H9 (cell line): ENCODE measurements at regions not wholly inside any gene's neighbourhood (a gene's known extent, or its start where the extent isn't known, plus 50 kb on each side); places are given as distances from the start of the nearest gene placed in this dataset.

ENCODE experiments used
- DNase-seq: peaks from one replicate; pipeline ENCODE4 v3.0.0-alpha.2; 2017
- H2AFZ ChIP-seq: one replicate; pipeline ENCODE4 v1.6.1; 2013; ENCODE audit warnings: mild to moderate bottlenecking, low read length, control low read depth, moderate library complexity
- H2AK5ac ChIP-seq: 2 replicates; pipeline ENCODE4 v1.6.1; 2013; ENCODE audit warnings: low read length, control low read depth, mixed read lengths; ENCODE audit not compliant: insufficient read length
- H2BK120ac ChIP-seq: one replicate; pipeline ENCODE4 v1.6.1; 2013; ENCODE audit warnings: low read depth, mild to moderate bottlenecking, low read length, control low read depth, inconsistent platforms; ENCODE audit not compliant: poor library complexity, severe bottlenecking
- H2BK12ac ChIP-seq: 2 replicates; pipeline ENCODE4 v1.6.1; 2013; ENCODE audit warnings: low read length, control low read depth, mixed read lengths, low read depth; ENCODE audit not compliant: insufficient read length
- H2BK15ac ChIP-seq: 2 replicates; pipeline ENCODE4 v1.6.1; 2013; ENCODE audit warnings: low read depth, low read length, control low read depth
- H2BK20ac ChIP-seq: one replicate; pipeline ENCODE4 v1.6.1; 2013; ENCODE audit warnings: low read depth, mild to moderate bottlenecking, low read length, control low read depth, inconsistent platforms; ENCODE audit not compliant: poor library complexity, severe bottlenecking
- H2BK5ac ChIP-seq: 2 replicates; pipeline ENCODE4 v1.6.1; 2013; ENCODE audit warnings: low read length, control low read depth, mixed read lengths; ENCODE audit not compliant: insufficient read length
- H3K14ac ChIP-seq: 2 replicates; pipeline ENCODE4 v1.6.1; 2013; ENCODE audit warnings: low read length, control low read depth; ENCODE audit not compliant: insufficient read depth
- H3K18ac ChIP-seq: 2 replicates; pipeline ENCODE4 v1.6.1; 2013; ENCODE audit warnings: low read depth, mild to moderate bottlenecking, mixed read lengths, low read length, control low read depth; ENCODE audit not compliant: insufficient read length
- H3K23ac ChIP-seq: 2 replicates; pipeline ENCODE4 v1.6.1; 2013; ENCODE audit warnings: low read length, control low read depth, mixed read lengths, low read depth; ENCODE audit not compliant: insufficient read length
- H3K23me2 ChIP-seq: 2 replicates; pipeline ENCODE4 v1.6.1; 2013; ENCODE audit warnings: low read depth, mild to moderate bottlenecking, mixed read lengths, low read length, control low read depth; ENCODE audit not compliant: insufficient read length, poor library complexity, severe bottlenecking
- H3K27ac ChIP-seq: 2 replicates; pipeline ENCODE4 v1.5.1; 2013; ENCODE audit warnings: low read length, control low read depth, mixed read lengths, low read depth; ENCODE audit not compliant: insufficient read length
- H3K27me3 ChIP-seq: 2 replicates; pipeline ENCODE4 v1.6.1; 2013; ENCODE audit warnings: low read length, control low read depth, inconsistent platforms; ENCODE audit not compliant: insufficient read depth
- H3K4ac ChIP-seq: 2 replicates; pipeline ENCODE4 v1.6.1; 2013; ENCODE audit warnings: low read depth, mild to moderate bottlenecking, control low read depth, inconsistent platforms, low read length, moderate library complexity
- H3K4me1 ChIP-seq: 2 replicates; pipeline ENCODE4 v1.6.1; 2013; ENCODE audit warnings: low read length, control low read depth, inconsistent platforms; ENCODE audit not compliant: insufficient read depth
- H3K4me2 ChIP-seq: 2 replicates; pipeline ENCODE4 v1.6.1; 2013; ENCODE audit warnings: low read length, control low read depth, mixed read lengths; ENCODE audit not compliant: insufficient read length, insufficient read depth
- H3K56ac ChIP-seq: 2 replicates; pipeline ENCODE4 v1.6.1; 2013; ENCODE audit warnings: low read depth, mild to moderate bottlenecking, mixed read lengths, low read length, control low read depth; ENCODE audit not compliant: insufficient read length
- H3K79me1 ChIP-seq: 2 replicates; pipeline ENCODE4 v1.6.1; 2013; ENCODE audit warnings: low read depth, mild to moderate bottlenecking, moderate library complexity, low read length, control low read depth, inconsistent platforms; ENCODE audit not compliant: insufficient read depth, poor library complexity, severe bottlenecking
- H3K79me2 ChIP-seq: 2 replicates; pipeline ENCODE4 v1.6.1; 2013; ENCODE audit warnings: low read length, control low read depth, inconsistent platforms; ENCODE audit not compliant: insufficient read depth
- H3K9ac ChIP-seq: 2 replicates; pipeline ENCODE4 v1.6.1; 2013; ENCODE audit warnings: low read length, control low read depth, mixed read lengths; ENCODE audit not compliant: insufficient read length; ENCODE audit errors: extremely low read depth
- H3K9me3 ChIP-seq: one replicate; pipeline ENCODE4 v1.6.1; 2013; ENCODE audit warnings: low read depth, low read length, inconsistent platforms; ENCODE audit not compliant: control insufficient read depth
- H3T11ph ChIP-seq: one replicate; pipeline ENCODE4 v1.6.1; 2013; ENCODE audit warnings: mild to moderate bottlenecking, low read length, control low read depth, inconsistent platforms
- H4K20me1 ChIP-seq: one replicate; pipeline ENCODE4 v1.6.1; 2013; ENCODE audit not compliant: control insufficient read depth, insufficient read length, insufficient read depth
- H4K5ac ChIP-seq: 2 replicates; pipeline ENCODE4 v1.6.1; 2013; ENCODE audit warnings: low read depth, mild to moderate bottlenecking, mixed read lengths, low read length, control low read depth; ENCODE audit not compliant: insufficient read length
- H4K8ac ChIP-seq: replicated peaks from 2 replicates; pipeline ENCODE4 v1.6.1; 2013; ENCODE audit warnings: low read length, control low read depth, mixed read lengths, low read depth; ENCODE audit not compliant: insufficient read length
- H4K91ac ChIP-seq: 2 replicates; pipeline ENCODE4 v1.6.1; 2013; ENCODE audit warnings: low read depth, mild to moderate bottlenecking, moderate library complexity, mixed read lengths, low read length, control low read depth; ENCODE audit not compliant: insufficient read length
- H3K27ac Mint-ChIP-seq, 3 experiments: 2 replicates in 2 of 3; 3 replicates in 1 of 3; pipeline ENCODE4 v1.8.0; 2020 to 2021; ENCODE audit warnings: mixed read lengths in 3 of 3, mild to moderate bottlenecking in 1 of 3, moderate library complexity in 1 of 3
- H3K27me3 Mint-ChIP-seq: 2 replicates; pipeline ENCODE4 v1.8.0; 2021; ENCODE audit warnings: low read depth, mild to moderate bottlenecking, moderate library complexity, mixed read lengths
- H3K36me3 Mint-ChIP-seq, 3 experiments: 2 replicates in 2 of 3; 3 replicates in 1 of 3; pipeline ENCODE4 v1.8.0; 2020 to 2021; ENCODE audit warnings: low read depth in 3 of 3, mixed read lengths in 3 of 3; ENCODE audit not compliant: insufficient read depth in 1 of 3
- H3K4me1 Mint-ChIP-seq, 2 experiments: 2 replicates each; pipeline ENCODE4 v1.8.0; 2020; ENCODE audit warnings: mixed read lengths in 2 of 2
- H3K4me3 Mint-ChIP-seq, 2 experiments: 2 replicates in 1 of 2; 3 replicates in 1 of 2; pipeline ENCODE4 v1.8.0; 2020 to 2021; ENCODE audit warnings: mild to moderate bottlenecking in 2 of 2, mixed read lengths in 2 of 2, moderate library complexity in 1 of 2
- H3K9me3 Mint-ChIP-seq, 2 experiments: 2 replicates in 1 of 2; 3 replicates in 1 of 2; pipeline ENCODE4 v1.8.0; 2020; ENCODE audit warnings: mild to moderate bottlenecking in 2 of 2, mixed read lengths in 2 of 2, moderate library complexity in 1 of 2
- WGBS: extraction: QIAGEN DNeasy Blood & Tissue Kit; methylation state at CpG from one replicate; pipeline ENCODE4 v1.1.7; 2013; ENCODE audit warnings: missing lambda C conversion rate, low lambda C conversion rate, mixed read lengths; ENCODE audit not compliant: insufficient read length; ENCODE audit errors: extremely low coverage; 5-methylcytosine and 5-hydroxymethylcytosine counted together
- TF ChIP-seq, protein P1 (sequence below): fragments of 200-600 bp; sonication (generic); conservative IDR thresholded peaks from 3 replicates; pipeline ENCODE4 v1.8.0; 2021; ENCODE audit warnings: antibody characterized with exemption, mild to moderate bottlenecking

DNA sequence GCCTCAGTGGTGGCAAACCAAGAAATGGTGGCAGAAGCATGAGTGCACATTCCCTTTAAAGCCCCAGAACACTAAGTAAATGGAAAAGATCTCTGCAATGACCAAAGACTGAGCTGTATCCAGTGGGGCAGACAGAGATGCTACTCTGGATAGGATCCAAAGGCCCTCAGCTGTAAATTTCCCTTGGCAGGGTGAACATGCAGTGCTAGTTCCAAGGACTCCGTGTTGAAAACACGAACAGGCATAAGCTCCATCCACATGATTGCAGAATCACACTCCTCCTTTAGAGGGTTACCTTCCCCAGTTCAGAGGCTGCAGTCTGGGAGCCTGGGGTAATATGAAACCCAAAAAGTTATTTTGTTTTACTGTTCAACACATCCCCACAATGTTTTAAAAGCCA, 98.6 kb upstream of the KLF7 start:
- no peak for DNase-seq
- H3K79me2 ChIP-seq: no peaks in the 10 kb centered on the region
- H3T11ph ChIP-seq: no peak overlapping the region
- no peaks in the 10 kb centered on the region for H3K23me2 ChIP-seq
- H2AK5ac ChIP-seq: no peak overlapping the region
- H4K20me1 ChIP-seq: no peaks in the 10 kb centered on the region
- H3K56ac ChIP-seq: no peak overlapping the region
- H3K23ac ChIP-seq: no peak overlapping the region
- H3K9me3 ChIP-seq: no peaks in the 10 kb centered on the region
- no peaks in the 10 kb centered on the region; the same call in none of the 2 replicates for H3K27me3 Mint-ChIP-seq
- no peak overlapping the region for H2BK5ac ChIP-seq
- no peak overlapping the region for H2BK15ac ChIP-seq
- no peaks in the 10 kb centered on the region for H3K79me1 ChIP-seq
- WGBS: no CpG with 5 or more reads among the region's 2 CpGs
- H3K4me1 Mint-ChIP-seq: peaks cover 6 to 11% of the 10 kb centered on the region in 2 experiments
- no peaks in the 10 kb centered on the region for H3K27me3 ChIP-seq
- no peaks in the 10 kb centered on the region; a peak in 1 of 7 replicates for H3K36me3 Mint-ChIP-seq
- TF ChIP-seq, protein P1, sequence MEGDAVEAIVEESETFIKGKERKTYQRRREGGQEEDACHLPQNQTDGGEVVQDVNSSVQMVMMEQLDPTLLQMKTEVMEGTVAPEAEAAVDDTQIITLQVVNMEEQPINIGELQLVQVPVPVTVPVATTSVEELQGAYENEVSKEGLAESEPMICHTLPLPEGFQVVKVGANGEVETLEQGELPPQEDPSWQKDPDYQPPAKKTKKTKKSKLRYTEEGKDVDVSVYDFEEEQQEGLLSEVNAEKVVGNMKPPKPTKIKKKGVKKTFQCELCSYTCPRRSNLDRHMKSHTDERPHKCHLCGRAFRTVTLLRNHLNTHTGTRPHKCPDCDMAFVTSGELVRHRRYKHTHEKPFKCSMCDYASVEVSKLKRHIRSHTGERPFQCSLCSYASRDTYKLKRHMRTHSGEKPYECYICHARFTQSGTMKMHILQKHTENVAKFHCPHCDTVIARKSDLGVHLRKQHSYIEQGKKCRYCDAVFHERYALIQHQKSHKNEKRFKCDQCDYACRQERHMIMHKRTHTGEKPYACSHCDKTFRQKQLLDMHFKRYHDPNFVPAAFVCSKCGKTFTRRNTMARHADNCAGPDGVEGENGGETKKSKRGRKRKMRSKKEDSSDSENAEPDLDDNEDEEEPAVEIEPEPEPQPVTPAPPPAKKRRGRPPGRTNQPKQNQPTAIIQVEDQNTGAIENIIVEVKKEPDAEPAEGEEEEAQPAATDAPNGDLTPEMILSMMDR: no peak
- no peak overlapping the region for H3K4ac ChIP-seq
- H3K4me1 ChIP-seq: no peaks in the 10 kb centered on the region
- no peak overlapping the region for H4K91ac ChIP-seq
- no peak overlapping the region for H4K8ac ChIP-seq
- H4K5ac ChIP-seq: no peak overlapping the region
- no peak overlapping the region for H3K18ac ChIP-seq
- H3K9me3 Mint-ChIP-seq: no peaks in the 10 kb centered on the region
- H2AFZ ChIP-seq: no peak overlapping the region
- no peak overlapping the region for H3K9ac ChIP-seq
- H3K14ac ChIP-seq: no peak overlapping the region
- no peak overlapping the region for H2BK12ac ChIP-seq
- H3K27ac Mint-ChIP-seq: no peak overlapping the region
- no peak overlapping the region for H3K4me3 Mint-ChIP-seq
- no peak overlapping the region for H3K4me2 ChIP-seq
- H2BK20ac ChIP-seq: no peak overlapping the region
- no peak overlapping the region for H2BK120ac ChIP-seq
- no peak overlapping the region for H3K27ac ChIP-seq
